GM23248 (cell line): ENCODE measurements at regions not wholly inside any gene's neighbourhood (a gene's known extent, or its start where the extent isn't known, plus 50 kb on each side); places are given as distances from the start of the nearest gene placed in this dataset.

Experiments
- EZH2 ChIP-seq: fragments of 200-600 bp; sonication (generic); IDR thresholded peaks from 2 replicates; pipeline ENCODE4 v1.6.1; 2018; ENCODE audit warnings: antibody characterized with exemption, mild to moderate bottlenecking; ENCODE audit not compliant: insufficient read depth, poor library complexity, severe bottlenecking
- EZH2phosphoT487 ChIP-seq: fragments of 200-600 bp; sonication (generic); IDR thresholded peaks from 2 replicates; pipeline ENCODE4 v1.6.1; 2018; ENCODE audit warnings: antibody characterized with exemption, moderate library complexity, mild to moderate bottlenecking, low read depth; ENCODE audit not compliant: insufficient read depth

DNA sequence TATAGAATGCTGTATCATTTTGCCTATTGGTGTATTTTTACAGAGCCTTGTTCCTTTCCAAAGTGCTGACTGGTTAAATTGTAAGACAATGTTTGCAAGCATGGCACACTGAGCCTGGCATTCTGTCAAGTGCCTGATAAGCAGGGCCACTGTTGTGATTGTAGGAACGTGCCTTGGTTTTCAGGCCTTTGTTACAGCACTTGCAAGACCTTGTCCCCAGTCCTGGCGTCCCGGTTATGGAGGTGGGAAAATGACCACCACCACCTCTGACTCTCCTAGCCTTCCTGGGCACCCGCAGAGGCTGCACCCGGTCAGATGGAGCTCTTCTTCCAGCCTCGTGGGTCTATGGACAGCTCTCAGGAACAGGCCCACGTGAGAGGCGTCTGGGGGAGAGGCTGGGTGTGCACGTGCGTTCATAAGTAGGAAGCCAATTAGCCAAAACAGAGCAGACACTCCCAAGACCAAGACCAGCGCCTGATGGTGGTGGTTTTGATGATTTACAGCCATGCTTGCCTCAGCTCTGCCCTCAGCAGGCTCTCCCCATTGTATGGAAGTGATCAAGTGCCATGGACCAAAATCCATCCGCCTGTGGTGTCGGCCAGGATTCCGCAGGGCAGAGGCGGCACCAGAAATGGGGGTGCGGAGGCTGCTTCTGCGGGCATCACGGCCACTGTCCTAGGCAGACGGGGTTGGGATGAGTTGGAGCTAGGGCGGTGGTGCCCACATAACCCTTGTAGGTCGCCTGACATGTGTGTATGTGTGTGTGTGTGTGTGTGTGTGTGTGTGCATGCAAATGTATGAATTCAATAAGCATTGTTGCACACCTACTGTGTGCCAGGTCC is 89.8 kb downstream of the RTL6 start:
- TF ChIP-seq EZH2: no peak
- TF ChIP-seq EZH2phosphoT487: no peak
